ENCODE measurements at regions not wholly inside any gene's neighbourhood (a gene's known extent, or its start where the extent isn't known, plus 50 kb on each side); places are given as distances from the start of the nearest gene placed in this dataset.

DNA sequence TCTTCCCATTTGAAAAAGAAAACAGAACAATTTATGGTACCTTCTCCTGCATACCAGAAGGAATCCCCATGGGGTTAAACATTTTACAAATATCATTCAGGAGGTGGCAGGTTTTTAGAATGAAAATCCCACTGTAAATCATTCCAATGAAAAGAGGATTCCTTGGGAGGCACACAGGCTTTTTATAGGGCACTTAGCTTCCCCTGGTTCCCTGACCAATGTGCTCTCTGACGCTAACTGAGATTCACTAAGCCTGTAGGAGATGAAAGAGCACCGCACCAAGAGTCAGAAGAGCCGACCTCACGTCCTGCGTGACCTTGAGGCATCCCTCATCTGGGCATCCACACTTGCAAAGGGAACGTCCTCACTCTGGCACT is 82.5 kb downstream of the CMPK2 start:
- H2BK12ac ChIP-seq (ENCODE audit: low read depth, low read length): no peak overlapping the region
- no peak overlapping the region for H2BK5ac ChIP-seq (ENCODE audit: low read depth, low read length)
- no peak overlapping the region for H3K9ac ChIP-seq (replicated peaks in 1 of 4; ENCODE audit: extremely low read depth in 1 of 4, low read depth in 3 of 4, low read length in 3 of 4)
- no peaks in the 10 kb centered on the region for H3K4me1 ChIP-seq (replicated peaks in 1 of 4; ENCODE audit: control insufficient read depth in 3 of 4, insufficient read depth in 4 of 4, low read length in 3 of 4)
- H3K23ac ChIP-seq (ENCODE audit: insufficient read length): no peak overlapping the region
- 91% methylated on average over 6 of the region's 6 CpGs; no CpG with 5 or more reads in 1 of the 2 experiments for WGBS, 2 experiments (ENCODE audit: extremely low coverage in 1 of 2, insufficient coverage in 1 of 2, insufficient read length in 1 of 2, insufficient replicate concordance in 2 of 2, low coverage in 1 of 2, low lambda C conversion rate in 2 of 2, missing lambda C conversion rate in 1 of 2)
- H3K27ac ChIP-seq (ENCODE audit: low read depth, low read length): no peak overlapping the region
- no peak overlapping the region for H2BK120ac ChIP-seq (replicated peaks; ENCODE audit: low read depth, low read length)
- H3K4ac ChIP-seq (replicated peaks; ENCODE audit: insufficient read length, low read depth, low read length): no peak overlapping the region
- no peak overlapping the region for H3K4me3 ChIP-seq (ENCODE audit: extremely low read depth in 1 of 4, insufficient read depth in 2 of 4, low read depth in 3 of 4, low read length in 4 of 4)
- FAIRE-seq (no peak), DNase-seq (ENCODE audit: low read depth in 1 of 2, low spot score in 2 of 2) (no peak)
- H4K91ac ChIP-seq (replicated peaks; ENCODE audit: insufficient read length, low read length): no peak overlapping the region
- no peaks in the 10 kb centered on the region for H3K79me1 ChIP-seq (ENCODE audit: low read depth, low read length)
- no peak overlapping the region for H2AFZ ChIP-seq (ENCODE audit: low read length)
- no peaks in the 10 kb centered on the region for H3K9me3 ChIP-seq (ENCODE audit: insufficient read depth in 2 of 2, low read depth in 1 of 2, low read length in 1 of 2)
- H4K8ac ChIP-seq (ENCODE audit: extremely low read depth, insufficient read depth, low read length): no peak overlapping the region
- H3K56ac ChIP-seq (replicated peaks; ENCODE audit: insufficient read length, low read depth, low read length): no peak overlapping the region
- POLR2A ChIA-PET (ENCODE audit: partially characterized antibody): no interaction called here
- no peak overlapping the region for H3K18ac ChIP-seq (ENCODE audit: extremely low read depth, low read length)
- H4K20me1 ChIP-seq (replicated peaks in 1 of 2; ENCODE audit: control insufficient read depth in 1 of 2, insufficient read depth in 2 of 2, low read length in 2 of 2): no peaks in the 10 kb centered on the region
- H2BK20ac ChIP-seq (ENCODE audit: low read length): no peak overlapping the region
- no peaks in the 10 kb centered on the region for H3K36me3 ChIP-seq (ENCODE audit: control insufficient read depth in 2 of 4, insufficient read depth in 4 of 4, low read length in 3 of 4)
- no peaks in the 10 kb centered on the region for H3K27me3 ChIP-seq (replicated peaks in 1 of 4; ENCODE audit: control insufficient read depth in 3 of 4, extremely low read depth in 1 of 4, insufficient read depth in 3 of 4, low read length in 3 of 4)
- H2BK15ac ChIP-seq (ENCODE audit: low read length): no peak overlapping the region
- H4K5ac ChIP-seq (ENCODE audit: insufficient read length, low read depth, low read length): no peak overlapping the region
- H2AK5ac ChIP-seq (ENCODE audit: low read depth, low read length): no peak overlapping the region
- no peaks in the 10 kb centered on the region for H3K79me2 ChIP-seq (ENCODE audit: control insufficient read depth in 1 of 2, insufficient read depth in 2 of 2, low read length in 2 of 2)
- H3K23me2 ChIP-seq (ENCODE audit: low read depth, low read length): no peaks in the 10 kb centered on the region
- H3K14ac ChIP-seq (ENCODE audit: insufficient read length): no peak overlapping the region
- H3K4me2 ChIP-seq (ENCODE audit: insufficient read depth in 1 of 2, low read depth in 2 of 2, low read length in 2 of 2): no peak overlapping the region
- CTCF ChIA-PET (ENCODE audit: partially characterized antibody): no interaction called here
- no peak for TF ChIP-seq GTF2F1 (IDR thresholded peaks at IDR 0.05; ENCODE audit: borderline replicate concordance, low read depth, low read length)
- no peak for TF ChIP-seq HDAC6 (IDR thresholded peaks at IDR 0.05; ENCODE audit: low read depth, low read length)
- TF ChIP-seq YY1 (IDR thresholded peaks at IDR 0.05; ENCODE audit: low read depth, low read length): no peak
- no peak for TF ChIP-seq TCF12 (IDR thresholded peaks at IDR 0.05; ENCODE audit: low read depth, low read length)

Data from H1 (cell line).